Loucy (cell line): ENCODE measurements at regions not wholly inside any gene's neighbourhood (a gene's known extent, or its start where the extent isn't known, plus 50 kb on each side); places are given as distances from the start of the nearest gene placed in this dataset.

Experiments
- EZH2phosphoT487 ChIP-seq: fragments of 200-600 bp; IDR thresholded peaks from 2 replicates; pipeline ENCODE4 v1.6.1; 2018; ENCODE audit warnings: antibody characterized with exemption, mild to moderate bottlenecking, moderate library complexity, borderline replicate concordance
- TF ChIP-seq, protein P1 (sequence below): fragments of 200-600 bp; sonication (generic); conservative IDR thresholded peaks from 2 replicates; pipeline ENCODE4 v1.5.1; 2014; ENCODE audit warnings: mild to moderate bottlenecking, antibody characterized with exemption, low read length

DNA sequence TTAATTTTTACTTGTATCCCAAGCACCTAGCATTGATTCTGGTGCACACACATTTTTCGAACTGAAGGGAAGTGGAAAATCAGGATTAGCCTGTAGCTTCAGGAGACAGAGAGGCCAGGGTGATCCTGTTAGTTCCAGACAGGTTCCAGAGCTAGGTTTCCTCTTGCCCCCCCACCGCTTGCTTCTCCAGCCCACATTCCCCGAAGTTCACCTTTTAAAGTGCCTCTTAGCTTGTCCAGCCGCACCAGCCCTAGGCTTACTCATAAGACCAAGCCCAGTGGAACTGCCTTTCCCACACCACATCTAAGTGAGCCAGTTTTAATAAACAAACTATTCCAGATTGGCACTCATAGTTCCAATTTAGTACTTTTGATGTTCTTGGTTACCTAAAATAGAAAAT lies 898.6 kb upstream of the KLHL29 start:
- TF ChIP-seq, protein P1, sequence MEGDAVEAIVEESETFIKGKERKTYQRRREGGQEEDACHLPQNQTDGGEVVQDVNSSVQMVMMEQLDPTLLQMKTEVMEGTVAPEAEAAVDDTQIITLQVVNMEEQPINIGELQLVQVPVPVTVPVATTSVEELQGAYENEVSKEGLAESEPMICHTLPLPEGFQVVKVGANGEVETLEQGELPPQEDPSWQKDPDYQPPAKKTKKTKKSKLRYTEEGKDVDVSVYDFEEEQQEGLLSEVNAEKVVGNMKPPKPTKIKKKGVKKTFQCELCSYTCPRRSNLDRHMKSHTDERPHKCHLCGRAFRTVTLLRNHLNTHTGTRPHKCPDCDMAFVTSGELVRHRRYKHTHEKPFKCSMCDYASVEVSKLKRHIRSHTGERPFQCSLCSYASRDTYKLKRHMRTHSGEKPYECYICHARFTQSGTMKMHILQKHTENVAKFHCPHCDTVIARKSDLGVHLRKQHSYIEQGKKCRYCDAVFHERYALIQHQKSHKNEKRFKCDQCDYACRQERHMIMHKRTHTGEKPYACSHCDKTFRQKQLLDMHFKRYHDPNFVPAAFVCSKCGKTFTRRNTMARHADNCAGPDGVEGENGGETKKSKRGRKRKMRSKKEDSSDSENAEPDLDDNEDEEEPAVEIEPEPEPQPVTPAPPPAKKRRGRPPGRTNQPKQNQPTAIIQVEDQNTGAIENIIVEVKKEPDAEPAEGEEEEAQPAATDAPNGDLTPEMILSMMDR = no peak
- no peak for TF ChIP-seq EZH2phosphoT487
